Muscle of back (tissue), 3 donors: ENCODE measurements at regions not wholly inside any gene's neighbourhood (a gene's known extent, or its start where the extent isn't known, plus 50 kb on each side); places are given as distances from the start of the nearest gene placed in this dataset.

Source experiments
- DNase-seq, 3 donors: peaks; one replicate each; pipeline versions ENCODE4 v3.0.0 to v3.0.0-alpha.2; 2013

- no peak for DNase-seq
Observed at GRCh38 chr22:49143812-49144211, 683.9 kb downstream of the BRD1 start.

- no peak for DNase-seq
Observed at GRCh38 chr22:49142891-49143290, 684.8 kb downstream of the BRD1 start.

- DNase-seq, result no peak
Observed at GRCh38 chr22:49142296-49142695, 685.4 kb downstream of the BRD1 start.

- no peak for DNase-seq
Observed at GRCh38 chr22:49141761-49142160, 685.9 kb downstream of the BRD1 start.

GRCh38 chr22:49140911-49141665, 686.6 kb downstream of the BRD1 start:
- DNase-seq, result no peak

- DNase-seq, result no peak
Observed at GRCh38 chr22:49139492-49140151, 688.1 kb downstream of the BRD1 start.

- DNase-seq, result no peak
Observed at GRCh38 chr22:49138250-49138790, 689.4 kb downstream of the BRD1 start.

GRCh38 chr22:49137206-49137840, 690.4 kb downstream of the BRD1 start:
- DNase-seq, result no peak

- DNase-seq, result no peak
Observed at GRCh38 chr22:49136816-49137180, 690.9 kb downstream of the BRD1 start.

GRCh38 chr22:49136041-49136815, 691.4 kb downstream of the BRD1 start:
- no peak for DNase-seq

GRCh38 chr22:49134076-49134475, 693.6 kb downstream of the BRD1 start:
- DNase-seq, result no peak

- DNase-seq, result no peak
Observed at GRCh38 chr22:49133541-49133940, 694.1 kb downstream of the BRD1 start.

- DNase-seq, result no peak
Observed at GRCh38 chr22:49132009-49132408, 695.7 kb downstream of the BRD1 start.

GRCh38 chr22:49129736-49130135, 697.9 kb downstream of the BRD1 start:
- no peak for DNase-seq

- DNase-seq, result no peak
Observed at GRCh38 chr22:49128874-49129273, 698.8 kb downstream of the BRD1 start.

GRCh38 chr22:49124608-49125007, 703.1 kb downstream of the BRD1 start:
- DNase-seq, result no peak

GRCh38 chr22:49123621-49124192, 704.0 kb downstream of the BRD1 start:
- no peak for DNase-seq

- DNase-seq, result no peak
Observed at GRCh38 chr22:49119551-49119952, 708.1 kb downstream of the BRD1 start.

GRCh38 chr22:49118065-49118464, 709.6 kb downstream of the BRD1 start:
- no peak for DNase-seq

- DNase-seq, result no peak
Observed at GRCh38 chr22:49117486-49117885, 710.2 kb downstream of the BRD1 start.

- DNase-seq, result no peak
Observed at GRCh38 chr22:49116486-49117120, 711.1 kb downstream of the BRD1 start.
